Activated CD4-positive, alpha-beta memory T cell treated with anti-CD3 and anti-CD28 coated beads for 36 hours (primary cell): ENCODE measurements at regions not wholly inside any gene's neighbourhood (a gene's known extent, or its start where the extent isn't known, plus 50 kb on each side); places are given as distances from the start of the nearest gene placed in this dataset.
A peak's percentile ranks its signal among the peaks of the same experiment; 100 is the strongest.

ENCODE experiments used
- CTCF ChIA-PET: fragments of 350-600 bp; sonication (Branson Sonifier 250); formaldehyde crosslinking; loops from one replicate; lab custom pipeline; 2021; ENCODE audit warnings: antibody characterized with exemption, inconsistent platforms; lab: Charles Lee
- POLR2A ChIA-PET: fragments of 350-600 bp; sonication (Branson Sonifier 250); formaldehyde crosslinking; loops from one replicate; lab custom pipeline; 2021; ENCODE audit warnings: antibody characterized with exemption; lab: Charles Lee
- DNase-seq: peaks from one replicate; pipeline ENCODE4 v3.0.0-alpha.2; 2020
- H3K27ac Mint-ChIP-seq: one replicate; pipeline ENCODE4 v1.8.0; 2021; ENCODE audit warnings: mixed read lengths
- H3K27me3 Mint-ChIP-seq: one replicate; pipeline ENCODE4 v1.8.0; 2021; ENCODE audit warnings: mixed read lengths
- H3K36me3 Mint-ChIP-seq: one replicate; pipeline ENCODE4 v1.8.0; 2021; ENCODE audit warnings: mixed read lengths
- H3K4me1 Mint-ChIP-seq: one replicate; pipeline ENCODE4 v1.8.0; 2021; ENCODE audit warnings: low read depth, mixed read lengths
- H3K4me3 Mint-ChIP-seq: one replicate; pipeline ENCODE4 v1.8.0; 2021; ENCODE audit warnings: mild to moderate bottlenecking, mixed read lengths
- H3K9me3 Mint-ChIP-seq: one replicate; pipeline ENCODE4 v1.8.0; 2021; ENCODE audit warnings: mixed read lengths
- intact Hi-C: fragments of 100-400 bp; cut with micrococcal nuclease; formaldehyde crosslinking; loops from one replicate; pipeline ENCODE4 v1.15.1; 2023

DNA sequence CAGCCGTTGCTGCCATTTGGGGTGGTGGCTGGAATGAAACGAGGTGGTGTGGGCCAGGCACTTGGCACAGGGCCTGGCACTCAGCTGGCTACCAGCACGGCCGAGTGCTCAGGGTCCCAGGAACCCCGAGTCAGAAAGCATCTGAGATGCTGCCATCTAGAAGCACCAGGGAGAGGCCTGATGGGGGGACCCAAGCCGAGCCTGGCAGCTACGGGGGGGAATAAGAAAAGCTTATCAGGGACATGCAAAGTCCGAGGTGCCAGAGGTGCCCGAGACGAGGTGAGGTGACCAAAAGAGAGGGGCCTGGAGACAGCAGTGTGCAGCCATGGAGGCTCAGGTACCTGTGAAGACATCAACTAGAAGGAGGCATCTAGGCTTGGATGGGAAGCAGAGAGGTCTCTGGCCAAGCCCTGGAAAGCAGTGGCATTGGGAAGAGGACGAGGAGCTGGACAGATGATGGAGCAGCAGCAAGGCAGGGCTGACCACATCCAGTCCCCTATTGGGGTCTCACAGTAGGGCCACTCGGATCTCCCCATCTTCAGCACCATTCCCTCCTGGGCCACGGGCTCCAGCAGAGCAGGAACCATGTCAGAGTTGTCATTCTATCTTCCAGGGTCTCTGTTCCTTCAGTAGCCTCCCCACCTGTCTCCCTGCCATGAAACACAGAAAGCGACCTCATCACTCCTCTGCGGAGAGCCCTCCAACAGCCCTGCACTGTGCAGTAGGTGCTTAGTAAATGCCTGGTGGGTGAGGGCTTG, 59.3 kb upstream of the DIO3 start:
- ChIA-PET POLR2A (no interaction called here), CTCF (no interaction called here)
- DNase-seq = no peak
- Mint-ChIP-seq H3K4me3 (no peak overlapping the region), H3K9me3 (no peaks in the 10 kb centered on the region), H3K4me1 (no peaks in the 10 kb centered on the region), H3K36me3 (no peaks in the 10 kb centered on the region), H3K27ac (no peak overlapping the region), H3K27me3 (peaks cover 9% of the 10 kb centered on the region)
- intact Hi-C loops = no loop called here

- H3K36me3 Mint-ChIP-seq = no peaks in the 10 kb centered on the region
- H3K9me3 Mint-ChIP-seq = no peaks in the 10 kb centered on the region
- no peak for DNase-seq
- H3K27ac Mint-ChIP-seq = no peak overlapping the region
- ChIA-PET CTCF (no interaction called here), POLR2A (no interaction called here)
- intact Hi-C loops = no loop called here
- H3K4me3 Mint-ChIP-seq = no peak overlapping the region
- no peaks in the 10 kb centered on the region for H3K4me1 Mint-ChIP-seq
- H3K27me3 Mint-ChIP-seq = peaks cover 7% of the 10 kb centered on the region
These were observed 58.4 kb upstream of the DIO3 start for GRCh38 chr14:101502761-101503392.

- ChIA-PET POLR2A (no interaction called here), CTCF (no interaction called here)
- peaks cover 7% of the 10 kb centered on the region for H3K27me3 Mint-ChIP-seq
- no peaks in the 10 kb centered on the region for H3K4me1 Mint-ChIP-seq
- intact Hi-C loops = no loop called here
- no peaks in the 10 kb centered on the region for H3K36me3 Mint-ChIP-seq
- DNase-seq = no peak
- no peak overlapping the region for H3K4me3 Mint-ChIP-seq
- H3K9me3 Mint-ChIP-seq = no peaks in the 10 kb centered on the region
- no peak overlapping the region for H3K27ac Mint-ChIP-seq
These were observed 57.7 kb upstream of the DIO3 start for GRCh38 chr14:101503431-101504095.

GRCh38 chr14:101504096-101504948, 57.0 kb upstream of the DIO3 start:
- ChIA-PET POLR2A (no interaction called here), CTCF (no interaction called here)
- Mint-ChIP-seq H3K36me3 (no peaks in the 10 kb centered on the region), H3K9me3 (no peaks in the 10 kb centered on the region), H3K4me1 (no peaks in the 10 kb centered on the region), H3K27ac (no peak overlapping the region), H3K27me3 (peaks cover 7% of the 10 kb centered on the region), H3K4me3 (no peak overlapping the region)
- DNase-seq = no peak
- intact Hi-C loops = no loop called here

- H3K27ac Mint-ChIP-seq = no peak overlapping the region
These were observed 55.9 kb upstream of the DIO3 start for GRCh38 chr14:101505236-101505970.

DNA sequence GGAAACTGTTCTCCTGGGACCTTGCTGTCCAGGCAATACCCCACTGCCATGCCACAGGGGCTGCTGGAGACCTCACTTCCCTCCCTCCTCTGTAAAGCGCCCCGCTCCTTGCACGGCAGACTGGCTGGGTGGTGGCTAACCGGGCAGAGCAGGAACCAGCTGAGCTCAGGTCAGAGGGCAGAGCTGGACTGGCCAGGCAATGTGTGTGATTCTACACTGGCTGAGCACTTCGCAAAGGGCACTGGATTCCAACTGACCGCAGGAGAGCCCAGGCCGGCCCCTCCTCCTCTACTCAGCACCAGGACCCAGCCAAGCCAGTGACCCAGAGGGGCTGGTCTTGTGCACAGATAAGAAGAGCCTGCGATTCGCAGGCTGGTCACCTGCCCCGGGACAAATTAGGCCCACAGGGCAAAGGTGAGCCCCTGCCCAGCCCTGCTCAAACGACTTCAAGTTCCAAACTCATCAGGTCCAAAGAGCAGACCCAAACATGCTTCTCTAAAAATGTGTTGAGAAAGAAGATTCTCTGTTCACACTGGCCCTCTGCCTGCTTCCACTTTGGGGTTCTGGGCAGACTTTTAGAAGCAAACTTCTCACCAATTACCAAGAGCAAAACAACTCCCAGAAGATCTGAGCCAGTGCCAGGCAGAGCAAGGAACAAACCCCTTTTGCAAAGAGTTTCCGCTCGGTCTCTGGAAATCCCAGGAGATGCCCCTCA, 54.9 kb upstream of the DIO3 start:
- DNase-seq = no peak
- Mint-ChIP-seq H3K27me3 (no peaks in the 10 kb centered on the region), H3K36me3 (no peaks in the 10 kb centered on the region), H3K4me3 (no peak overlapping the region), H3K9me3 (no peaks in the 10 kb centered on the region), H3K27ac (no peak overlapping the region), H3K4me1 (no peaks in the 10 kb centered on the region)
- intact Hi-C loops = no loop called here
- POLR2A ChIA-PET = no interaction called here
- CTCF ChIA-PET = no interaction called here

More at GRCh38 chr14:101505236-101505970, 55.9 kb upstream of the DIO3 start:
- no peak overlapping the region for H3K4me3 Mint-ChIP-seq
- intact Hi-C loops = no loop called here
- H3K36me3 Mint-ChIP-seq = no peaks in the 10 kb centered on the region
- H3K4me1 Mint-ChIP-seq = no peaks in the 10 kb centered on the region
- H3K9me3 Mint-ChIP-seq = no peaks in the 10 kb centered on the region
- ChIA-PET POLR2A (no interaction called here), CTCF (no interaction called here)
- H3K27me3 Mint-ChIP-seq = peaks cover 4% of the 10 kb centered on the region
- DNase-seq = peak; percentile 4

DNA sequence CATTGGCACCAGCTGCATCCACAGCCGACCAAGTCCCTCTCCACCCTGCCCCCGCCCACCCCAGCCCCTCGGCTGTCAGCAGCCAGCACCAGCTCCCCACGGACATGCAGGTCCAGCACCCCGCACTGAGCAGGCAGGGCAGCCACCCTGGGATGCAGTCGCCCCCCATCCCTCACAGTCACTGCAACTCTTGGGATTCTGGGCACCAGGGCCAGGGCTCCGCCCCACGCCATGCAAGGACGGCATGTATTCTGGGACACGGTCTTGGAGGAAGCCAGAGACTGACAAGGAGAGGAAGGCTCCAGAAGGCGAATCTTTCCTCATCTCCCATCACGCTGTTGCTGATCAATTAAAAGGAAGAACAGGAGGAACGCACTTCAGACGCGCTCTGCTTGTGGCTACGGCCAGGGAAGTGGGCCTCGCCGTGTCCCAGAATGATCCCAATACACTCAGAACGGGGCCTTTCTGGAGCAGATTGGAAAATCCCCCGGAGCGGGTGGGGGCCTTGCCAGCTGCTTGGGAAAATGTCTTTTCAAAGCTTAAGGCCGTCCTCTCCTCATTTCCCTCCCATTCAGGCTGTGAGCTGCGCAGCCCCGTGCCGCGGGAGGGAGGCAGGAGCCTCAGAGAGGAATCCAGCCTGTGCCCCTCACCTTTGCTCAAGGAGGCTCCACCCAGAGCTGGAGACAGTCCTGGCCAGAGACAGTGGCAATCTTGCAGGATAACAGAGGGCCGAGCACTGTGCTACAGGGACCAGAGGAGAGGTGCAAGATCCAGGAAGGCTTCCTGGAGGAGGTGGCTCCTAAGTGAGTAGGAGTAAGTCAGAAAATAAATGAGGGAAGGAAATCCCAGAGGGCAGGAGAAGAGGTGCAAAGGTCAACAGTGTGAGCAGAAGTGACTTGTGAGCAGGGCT, 54.1 kb upstream of the DIO3 start:
- POLR2A ChIA-PET = no interaction called here

DNA sequence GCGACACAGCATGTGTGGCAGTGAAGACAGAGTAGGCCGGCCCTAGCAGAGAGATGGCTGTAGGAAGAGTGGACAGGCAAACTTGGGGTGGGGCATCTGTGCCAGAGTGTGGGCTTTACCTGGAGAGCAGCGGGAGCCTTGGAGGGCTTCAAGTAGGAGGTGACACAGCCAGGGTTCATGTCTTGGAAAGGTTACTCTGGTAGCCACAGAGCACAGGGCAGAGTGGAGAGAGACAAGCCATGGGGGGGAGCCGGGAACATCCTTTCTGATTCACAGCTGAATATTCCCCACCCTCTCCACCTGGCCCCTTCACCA, 53.5 kb upstream of the DIO3 start:
- H3K9me3 Mint-ChIP-seq = no peaks in the 10 kb centered on the region
- ChIA-PET POLR2A (no interaction called here), CTCF (no interaction called here)
- no peak for DNase-seq
- H3K4me3 Mint-ChIP-seq = no peak overlapping the region
- intact Hi-C loops = no loop called here
- H3K36me3 Mint-ChIP-seq = no peaks in the 10 kb centered on the region
- H3K27me3 Mint-ChIP-seq = no peaks in the 10 kb centered on the region
- no peaks in the 10 kb centered on the region for H3K4me1 Mint-ChIP-seq
- no peak overlapping the region for H3K27ac Mint-ChIP-seq

More for the DNA sequence above, 54.1 kb upstream of the DIO3 start:
- Mint-ChIP-seq H3K4me1 (no peaks in the 10 kb centered on the region), H3K9me3 (no peaks in the 10 kb centered on the region), H3K4me3 (no peak overlapping the region), H3K27me3 (no peaks in the 10 kb centered on the region), H3K36me3 (no peaks in the 10 kb centered on the region), H3K27ac (no peak overlapping the region)
- CTCF ChIA-PET = no interaction called here
- no peak for DNase-seq
- intact Hi-C loops = no loop called here

DNA sequence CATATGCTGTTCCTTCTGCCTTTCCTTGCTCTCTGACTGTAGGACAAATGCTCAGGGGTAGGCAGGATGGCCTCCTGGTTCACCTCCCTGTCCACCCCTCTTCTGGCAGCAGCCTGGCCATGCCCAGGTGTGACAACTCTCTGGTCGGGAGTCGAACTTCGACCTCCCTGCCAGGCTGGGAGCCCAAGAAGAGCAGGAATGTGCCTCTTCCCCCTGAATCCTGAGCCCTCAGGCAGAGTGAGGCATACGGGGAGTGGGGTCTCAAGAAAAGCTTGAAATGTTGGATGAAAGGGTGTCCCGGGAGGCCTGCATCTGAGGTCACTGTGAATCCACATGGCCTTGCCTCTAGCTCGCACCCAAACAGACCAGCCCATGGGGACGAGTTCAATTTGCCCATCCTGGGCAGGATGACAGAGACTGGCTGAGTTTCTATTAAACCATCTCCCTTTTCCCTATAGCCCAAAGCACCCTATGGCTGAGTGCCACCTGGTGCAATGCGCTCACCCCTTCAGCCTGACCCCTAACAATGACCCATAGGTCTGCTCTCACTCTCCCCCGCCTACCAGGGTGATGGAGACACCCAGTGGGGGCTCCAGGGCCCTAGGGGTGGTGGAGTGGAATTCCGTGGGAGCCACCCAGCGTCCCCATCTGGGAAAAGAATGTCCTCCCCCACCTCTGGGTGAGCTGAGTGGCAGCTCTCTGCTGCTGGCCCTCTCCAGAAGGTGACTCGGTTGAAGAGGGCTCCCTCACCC, 52.9 kb upstream of the DIO3 start:
- CTCF ChIA-PET = no interaction called here
- POLR2A ChIA-PET = no interaction called here
- H3K27me3 Mint-ChIP-seq = no peaks in the 10 kb centered on the region
- H3K9me3 Mint-ChIP-seq = no peaks in the 10 kb centered on the region
- DNase-seq = no peak
- no peak overlapping the region for H3K4me3 Mint-ChIP-seq
- no peaks in the 10 kb centered on the region for H3K36me3 Mint-ChIP-seq
- H3K27ac Mint-ChIP-seq = no peak overlapping the region
- no peaks in the 10 kb centered on the region for H3K4me1 Mint-ChIP-seq
- intact Hi-C loops = no loop called here

- Mint-ChIP-seq H3K27ac (no peak overlapping the region), H3K9me3 (no peaks in the 10 kb centered on the region), H3K27me3 (no peaks in the 10 kb centered on the region), H3K4me1 (no peaks in the 10 kb centered on the region), H3K36me3 (no peaks in the 10 kb centered on the region), H3K4me3 (no peak overlapping the region)
- intact Hi-C loops = no loop called here
- ChIA-PET CTCF (no interaction called here), POLR2A (no interaction called here)
- DNase-seq = no peak
These were observed 52.2 kb upstream of the DIO3 start for GRCh38 chr14:101508948-101509729.
